WTC11 (cell line): ENCODE measurements at regions not wholly inside any gene's neighbourhood (a gene's known extent, or its start where the extent isn't known, plus 50 kb on each side); places are given as distances from the start of the nearest gene placed in this dataset.

ENCODE experiments used
- ATAC-seq: fragments of 200-7000 bp; cut with Tn5 transposase; 2 replicates; pipeline ENCODE4 v1.10.0; 2021; ENCODE audit warnings: mild to moderate bottlenecking, moderate library complexity
- CTCF ChIA-PET: fragments of 300-600 bp; sonication (Branson Sonifier 250); formaldehyde crosslinking; loops from one replicate; lab custom pipeline; 2021; ENCODE audit warnings: antibody characterized with exemption; lab: Charles Lee
- POLR2A ChIA-PET: fragments of 350-600 bp; sonication (Branson Sonifier 250); formaldehyde crosslinking; loops from one replicate; lab custom pipeline; 2021; ENCODE audit warnings: antibody characterized with exemption; lab: Charles Lee
- DNase-seq: peaks from one replicate; pipeline ENCODE4 v3.0.0; 2021; ENCODE audit warnings: low spot score
- H3K27ac Mint-ChIP-seq: 2 replicates; pipeline ENCODE4 v1.8.0; 2021; ENCODE audit warnings: mixed read lengths
- H3K27me3 Mint-ChIP-seq: 2 replicates; pipeline ENCODE4 v1.8.0; 2021; ENCODE audit warnings: low read depth, mild to moderate bottlenecking, moderate library complexity, mixed read lengths
- H3K36me3 Mint-ChIP-seq: 2 replicates; pipeline ENCODE4 v1.8.0; 2021; ENCODE audit warnings: mixed read lengths
- H3K4me1 Mint-ChIP-seq: 2 replicates; pipeline ENCODE4 v1.8.0; 2022; ENCODE audit warnings: mixed read lengths
- H3K4me3 Mint-ChIP-seq: 2 replicates; pipeline ENCODE4 v1.8.0; 2021; ENCODE audit warnings: mild to moderate bottlenecking, moderate library complexity, mixed read lengths
- H3K9me3 Mint-ChIP-seq: 2 replicates; pipeline ENCODE4 v1.8.0; 2021; ENCODE audit warnings: mixed read lengths
- AFF4 ChIP-seq: sonication (generic); formaldehyde crosslinking; IDR thresholded peaks from 2 replicates; pipeline ENCODE4 v1.8.1; 2023; ENCODE audit warnings: mild to moderate bottlenecking, missing genetic modification reagents, borderline replicate concordance
- CREM ChIP-seq: sonication (generic); formaldehyde crosslinking; IDR thresholded peaks from 2 replicates; pipeline ENCODE4 v1.8.1; 2022; ENCODE audit warnings: mild to moderate bottlenecking, missing genetic modification reagents, moderate library complexity
- ELF4 ChIP-seq: sonication (generic); formaldehyde crosslinking; IDR thresholded peaks from 2 replicates; pipeline ENCODE4 v1.8.1; 2022; ENCODE audit warnings: low read depth, mild to moderate bottlenecking, moderate library complexity, missing genetic modification reagents
- FOXK1 ChIP-seq: sonication (generic); formaldehyde crosslinking; IDR thresholded peaks from 2 replicates; pipeline ENCODE4 v1.8.0; 2022; ENCODE audit warnings: mild to moderate bottlenecking, moderate library complexity, missing genetic modification reagents
- GRHL2 ChIP-seq: fragments of 250-450 bp; sonication (Bioruptor Pico); IDR thresholded peaks from 2 replicates; pipeline ENCODE4 v1.8.0; 2022; ENCODE audit warnings: mild to moderate bottlenecking, moderate library complexity; ENCODE audit not compliant: insufficient replicate concordance, severe bottlenecking
- HMGA2 ChIP-seq: fragments of 250-450 bp; sonication (Bioruptor Pico); IDR thresholded peaks from 2 replicates; pipeline ENCODE4 v1.4.0; 2021; ENCODE audit warnings: mild to moderate bottlenecking, moderate library complexity
- JAZF1 ChIP-seq: fragments of 250-450 bp; sonication (Bioruptor Pico); IDR thresholded peaks from 2 replicates; pipeline ENCODE4 v1.9.0; 2021; ENCODE audit warnings: moderate library complexity, mild to moderate bottlenecking, inconsistent platforms
- NR1H2 ChIP-seq: sonication (generic); formaldehyde crosslinking; IDR thresholded peaks from 2 replicates; pipeline ENCODE4 v1.9.0; 2021; ENCODE audit warnings: mild to moderate bottlenecking, moderate library complexity, missing genetic modification reagents
- NR2C2 ChIP-seq: sonication (generic); formaldehyde crosslinking; IDR thresholded peaks from 2 replicates; pipeline ENCODE4 v1.8.0; 2022; ENCODE audit warnings: mild to moderate bottlenecking, missing genetic modification reagents
- NR3C1 ChIP-seq: sonication (generic); formaldehyde crosslinking; conservative IDR thresholded peaks from 2 replicates; pipeline ENCODE4 v1.8.1; 2023; ENCODE audit warnings: low read depth, mild to moderate bottlenecking, missing genetic modification reagents
- RELA ChIP-seq: sonication (generic); formaldehyde crosslinking; IDR thresholded peaks from 2 replicates; pipeline ENCODE4 v1.8.1; 2022; ENCODE audit warnings: missing genetic modification reagents, mild to moderate bottlenecking, borderline replicate concordance
- SP1 ChIP-seq: sonication (generic); formaldehyde crosslinking; conservative IDR thresholded peaks from 2 replicates; pipeline ENCODE4 v1.8.1; 2022; ENCODE audit warnings: missing genetic modification reagents
- TEAD1 ChIP-seq: sonication (generic); formaldehyde crosslinking; IDR thresholded peaks from 2 replicates; pipeline ENCODE4 v1.8.0; 2022; ENCODE audit warnings: mild to moderate bottlenecking, missing genetic modification reagents
- ZNF219 ChIP-seq: sonication (generic); formaldehyde crosslinking; IDR thresholded peaks from 2 replicates; pipeline ENCODE4 v1.8.0; 2023; ENCODE audit warnings: missing genetic modification reagents, mild to moderate bottlenecking, borderline replicate concordance
- ZNF232 ChIP-seq: sonication (generic); formaldehyde crosslinking; IDR thresholded peaks from 2 replicates; pipeline ENCODE4 v1.8.0; 2022; ENCODE audit warnings: mild to moderate bottlenecking, missing genetic modification reagents
- ZNF263 ChIP-seq: sonication (generic); formaldehyde crosslinking; IDR thresholded peaks from 2 replicates; pipeline ENCODE4 v1.8.1; 2022; ENCODE audit warnings: low read depth, mild to moderate bottlenecking, moderate library complexity, missing genetic modification reagents
- ZNF396 ChIP-seq: fragments of 250-450 bp; sonication (Bioruptor Pico); IDR thresholded peaks from 2 replicates; pipeline ENCODE4 v1.8.0; 2021; ENCODE audit warnings: mild to moderate bottlenecking, moderate library complexity, borderline replicate concordance
- ZNF425 ChIP-seq: fragments of 250-450 bp; sonication (Bioruptor Pico); conservative IDR thresholded peaks from 2 replicates; pipeline ENCODE4 v1.9.0; 2021; ENCODE audit warnings: mild to moderate bottlenecking
- ZNF671 ChIP-seq: fragments of 250-450 bp; sonication (Bioruptor Pico); IDR thresholded peaks from 2 replicates; pipeline ENCODE4 v1.8.0; 2021; ENCODE audit warnings: mild to moderate bottlenecking
- TF ChIP-seq, protein P1 (sequence below): sonication (generic); formaldehyde crosslinking; IDR thresholded peaks from 2 replicates; pipeline ENCODE4 v1.8.1; 2022; ENCODE audit warnings: mild to moderate bottlenecking, missing genetic modification reagents, moderate library complexity, borderline replicate concordance
- TF ChIP-seq, protein P2 (sequence below): sonication (generic); formaldehyde crosslinking; IDR thresholded peaks from 2 replicates; pipeline ENCODE4 v1.8.1; 2022; ENCODE audit warnings: mild to moderate bottlenecking, moderate library complexity, missing genetic modification reagents

- ChIA-PET POLR2A (no interaction called here), CTCF (interaction anchor here (1.6 kb wide), 1 partner anchor 43 kb away, joined by 5 read pairs; no protein-coding TSS in a partner anchor)
- ATAC-seq (no peak), DNase-seq (no peak)
- Mint-ChIP-seq H3K9me3 (no peaks in the 10 kb centered on the region), H3K27ac (no peak overlapping the region), H3K27me3 (no peaks in the 10 kb centered on the region), H3K36me3 (no peaks in the 10 kb centered on the region), H3K4me3 (no peak overlapping the region), H3K4me1 (peaks cover 13% of the 10 kb centered on the region)
- TF ChIP-seq HMGA2 (CRISPR knock-in tag) (no peak), ZNF396 (CRISPR knock-in tag) (no peak), RELA (CRISPR knock-in tag) (no peak), ZNF219 (CRISPR knock-in tag) (no peak)
Measured at GRCh38 chr22:44401783-44402110, 89.0 kb upstream of the SHISAL1 start.

- CTCF ChIA-PET, result interaction anchor here (1.6 kb wide), 1 partner anchor 44 kb away, joined by 5 read pairs; no protein-coding TSS in a partner anchor
- no peak overlapping the region for H3K27ac Mint-ChIP-seq
- POLR2A ChIA-PET, result no interaction called here
- H3K9me3 Mint-ChIP-seq, result no peaks in the 10 kb centered on the region
- ATAC-seq, result no peak
- no peaks in the 10 kb centered on the region for H3K36me3 Mint-ChIP-seq
- TF ChIP-seq NR1H2 (CRISPR knock-in tag), result no peak
- no peak for TF ChIP-seq ZNF671 (CRISPR knock-in tag)
- no peak for TF ChIP-seq SP1 (CRISPR knock-in tag)
- no peak for TF ChIP-seq ZNF232
- TF ChIP-seq NR3C1 (CRISPR knock-in tag), result no peak
- TF ChIP-seq, protein P1, sequence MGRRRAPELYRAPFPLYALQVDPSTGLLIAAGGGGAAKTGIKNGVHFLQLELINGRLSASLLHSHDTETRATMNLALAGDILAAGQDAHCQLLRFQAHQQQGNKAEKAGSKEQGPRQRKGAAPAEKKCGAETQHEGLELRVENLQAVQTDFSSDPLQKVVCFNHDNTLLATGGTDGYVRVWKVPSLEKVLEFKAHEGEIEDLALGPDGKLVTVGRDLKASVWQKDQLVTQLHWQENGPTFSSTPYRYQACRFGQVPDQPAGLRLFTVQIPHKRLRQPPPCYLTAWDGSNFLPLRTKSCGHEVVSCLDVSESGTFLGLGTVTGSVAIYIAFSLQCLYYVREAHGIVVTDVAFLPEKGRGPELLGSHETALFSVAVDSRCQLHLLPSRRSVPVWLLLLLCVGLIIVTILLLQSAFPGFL (CRISPR knock-in tag), result no peak
- no peak for TF ChIP-seq GRHL2
- TF ChIP-seq, all 79 proteins: peak for 0
- Mint-ChIP-seq H3K4me1 (peaks cover 3% of the 10 kb centered on the region), H3K27me3 (no peaks in the 10 kb centered on the region), H3K4me3 (no peak overlapping the region)
- no peak for DNase-seq
Measured at GRCh38 chr22:44400763-44401060, 88.0 kb upstream of the SHISAL1 start.

DNA sequence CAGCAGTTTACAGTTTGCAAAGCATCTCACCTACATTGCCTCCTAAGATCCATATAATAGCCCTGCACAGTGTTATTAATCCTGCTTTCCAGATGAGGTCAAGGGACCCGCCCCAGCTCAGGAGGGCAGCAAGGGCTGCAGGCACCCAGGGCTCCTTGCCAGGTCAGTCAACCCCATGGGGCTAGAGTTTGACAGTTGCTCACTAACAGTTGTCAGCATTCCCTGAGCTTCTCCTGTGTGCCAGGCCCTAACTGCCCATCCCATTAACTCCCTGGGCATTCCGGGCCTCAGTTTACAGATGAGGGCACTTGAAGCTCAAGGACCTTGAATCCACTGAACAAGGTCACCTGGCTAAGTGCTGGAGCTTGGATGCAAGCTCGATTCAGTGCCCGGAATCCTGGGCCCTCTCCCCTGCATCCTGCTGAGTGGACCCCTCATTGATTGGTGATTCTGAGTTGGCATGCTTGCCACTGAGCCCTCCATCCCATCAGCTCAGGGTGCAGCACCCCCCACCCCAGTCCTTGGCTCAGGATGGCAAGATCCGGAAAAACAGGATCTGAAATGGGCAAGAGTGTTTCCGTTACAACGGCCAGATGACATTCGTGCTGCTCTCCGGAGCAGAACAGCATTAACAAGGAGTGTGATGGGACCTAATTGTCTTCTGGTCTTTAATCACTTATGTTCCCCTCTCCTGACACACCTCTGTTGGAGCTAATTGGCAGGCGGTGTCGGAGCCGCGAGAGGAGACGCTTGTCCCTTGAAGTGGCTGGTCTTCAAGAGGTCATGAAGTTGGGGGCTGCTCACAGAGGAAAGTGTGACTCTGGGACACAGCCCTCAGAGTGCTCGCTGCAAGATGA, 87.4 kb upstream of the SHISAL1 start:
- ATAC-seq (no peak), DNase-seq (no peak)
- no peaks in the 10 kb centered on the region for H3K27me3 Mint-ChIP-seq
- no peaks in the 10 kb centered on the region for H3K36me3 Mint-ChIP-seq
- POLR2A ChIA-PET, result no interaction called here
- H3K9me3 Mint-ChIP-seq, result no peaks in the 10 kb centered on the region
- H3K4me3 Mint-ChIP-seq, result no peak overlapping the region
- peaks cover 5% of the 10 kb centered on the region for H3K4me1 Mint-ChIP-seq
- H3K27ac Mint-ChIP-seq, result no peak overlapping the region
- CTCF ChIA-PET, result interaction anchor here (1.4 to 1.6 kb wide), 1 partner anchor 44 kb away, joined by 5 to 6 read pairs; no protein-coding TSS in a partner anchor
- TF ChIP-seq, protein P2, sequence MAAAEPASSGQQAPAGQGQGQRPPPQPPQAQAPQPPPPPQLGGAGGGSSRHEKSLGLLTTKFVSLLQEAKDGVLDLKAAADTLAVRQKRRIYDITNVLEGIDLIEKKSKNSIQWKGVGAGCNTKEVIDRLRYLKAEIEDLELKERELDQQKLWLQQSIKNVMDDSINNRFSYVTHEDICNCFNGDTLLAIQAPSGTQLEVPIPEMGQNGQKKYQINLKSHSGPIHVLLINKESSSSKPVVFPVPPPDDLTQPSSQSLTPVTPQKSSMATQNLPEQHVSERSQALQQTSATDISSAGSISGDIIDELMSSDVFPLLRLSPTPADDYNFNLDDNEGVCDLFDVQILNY (CRISPR knock-in tag), result no peak
- TF ChIP-seq CREM (CRISPR knock-in tag) (no peak), GRHL2 (no peak), ELF4 (CRISPR knock-in tag) (no peak), NR2C2 (CRISPR knock-in tag) (no peak), ZNF425 (CRISPR knock-in tag) (no peak), NR3C1 (CRISPR knock-in tag) (no peak), JAZF1 (CRISPR knock-in tag) (no peak), ZNF263 (CRISPR knock-in tag) (no peak), FOXK1 (CRISPR knock-in tag) (no peak), AFF4 (CRISPR knock-in tag) (no peak), TEAD1 (CRISPR knock-in tag) (no peak)
